ENCODE measurements at regions not wholly inside any gene's neighbourhood (a gene's known extent, or its start where the extent isn't known, plus 50 kb on each side); places are given as distances from the start of the nearest gene placed in this dataset.

- DNase-seq: no peak
Observed at GRCh38 chr14:38125481-38126037, 82.1 kb upstream of the SSTR1 start.

- no peak for DNase-seq
Observed at GRCh38 chr14:38127356-38127755, 80.3 kb upstream of the SSTR1 start.

GRCh38 chr14:38127784-38128183 lies 79.9 kb upstream of the SSTR1 start:
- no peak for DNase-seq

- DNase-seq: no peak
Observed at GRCh38 chr14:38128640-38129039, 79.1 kb upstream of the SSTR1 start.

GRCh38 chr14:38129192-38129591 lies 78.5 kb upstream of the SSTR1 start:
- DNase-seq: no peak

- no peak for DNase-seq
Observed at GRCh38 chr14:38129705-38130104, 78.0 kb upstream of the SSTR1 start.

- no peak for DNase-seq
Observed at GRCh38 chr14:38134416-38135030, 73.2 kb upstream of the SSTR1 start.

GRCh38 chr14:38135106-38135867 lies 72.4 kb upstream of the SSTR1 start:
- DNase-seq: no peak

- no peak for DNase-seq
Observed at GRCh38 chr14:38137005-38137404, 70.7 kb upstream of the SSTR1 start.

GRCh38 chr14:38138473-38139138 lies 69.1 kb upstream of the SSTR1 start:
- no peak for DNase-seq

- DNase-seq: no peak
Observed at GRCh38 chr14:38139926-38140325, 67.8 kb upstream of the SSTR1 start.

- DNase-seq: no peak
Observed at GRCh38 chr14:38143170-38143569, 64.5 kb upstream of the SSTR1 start.

GRCh38 chr14:38143659-38144505 lies 63.8 kb upstream of the SSTR1 start:
- DNase-seq: no peak

- DNase-seq: no peak
Observed at GRCh38 chr14:38145142-38145541, 62.6 kb upstream of the SSTR1 start.

- no peak for DNase-seq
Observed at GRCh38 chr14:38150075-38150474, 57.6 kb upstream of the SSTR1 start.
